Nephron (organoid): ENCODE measurements at regions not wholly inside any gene's neighbourhood (a gene's known extent, or its start where the extent isn't known, plus 50 kb on each side); places are given as distances from the start of the nearest gene placed in this dataset.
A peak's percentile ranks its signal among the peaks of the same experiment; 100 is the strongest.

Experiments
- H3K27ac Mint-ChIP-seq, 3 experiments: 2 replicates each; pipeline ENCODE4 v1.8.0; 2020; ENCODE audit warnings: mixed read lengths in 3 of 3, mild to moderate bottlenecking in 2 of 3, moderate library complexity in 1 of 3
- H3K27me3 Mint-ChIP-seq: 2 replicates; pipeline ENCODE4 v1.8.0; 2021; ENCODE audit warnings: low read depth, mild to moderate bottlenecking, moderate library complexity, mixed read lengths
- H3K36me3 Mint-ChIP-seq: 2 replicates; pipeline ENCODE4 v1.8.0; 2020; ENCODE audit warnings: low read depth, mixed read lengths
- H3K4me1 Mint-ChIP-seq: 2 replicates; pipeline ENCODE4 v1.8.0; 2020; ENCODE audit warnings: mixed read lengths
- H3K4me3 Mint-ChIP-seq, 3 experiments: 2 replicates each; pipeline ENCODE4 v1.8.0; 2020; ENCODE audit warnings: mild to moderate bottlenecking in 3 of 3, mixed read lengths in 3 of 3, moderate library complexity in 2 of 3
- H3K9me3 Mint-ChIP-seq: 2 replicates; pipeline ENCODE4 v1.8.0; 2020; ENCODE audit warnings: mixed read lengths
- CTCF ChIP-seq, 3 experiments: fragments of 200-600 bp; sonication (generic); IDR thresholded peaks; one replicate each; pipeline ENCODE4 v1.5.0; 2021; ENCODE audit warnings: antibody characterized with exemption in 3 of 3; ENCODE audit not compliant: unreplicated experiment in 3 of 3

- H3K36me3 Mint-ChIP-seq: no peaks in the 10 kb centered on the region
Measured at GRCh38 chr9:13580131-13580530, 300.6 kb upstream of the MPDZ start.

GRCh38 chr9:13576101-13576500 is 296.6 kb upstream of the MPDZ start:
- Mint-ChIP-seq H3K27me3 (peaks cover 4% of the 10 kb centered on the region), H3K36me3 (no peaks in the 10 kb centered on the region), H3K9me3 (no peaks in the 10 kb centered on the region), H3K27ac (peak overlapping the region in 2 of 3 experiments; percentile 17 to 18), H3K4me1 (peaks cover 24% of the 10 kb centered on the region), H3K4me3 (no peak overlapping the region)
- no peak for TF ChIP-seq CTCF (IDR thresholded peaks at IDR 0.05; ENCODE audit: unreplicated experiment in 3 of 3)

More at GRCh38 chr9:13580131-13580530, 300.6 kb upstream of the MPDZ start:
- peaks cover 2% of the 10 kb centered on the region for H3K9me3 Mint-ChIP-seq
- no peak for TF ChIP-seq CTCF (IDR thresholded peaks at IDR 0.05; ENCODE audit: unreplicated experiment in 3 of 3)
- H3K4me1 Mint-ChIP-seq: peaks cover 23% of the 10 kb centered on the region
- peak overlapping the region; percentile 37 to 74 (median 66) for H3K27ac Mint-ChIP-seq
- H3K4me3 Mint-ChIP-seq: no peak overlapping the region
- H3K27me3 Mint-ChIP-seq: peaks cover 4% of the 10 kb centered on the region

GRCh38 chr9:13575558-13575957 is 296.1 kb upstream of the MPDZ start:
- peaks cover 25% of the 10 kb centered on the region for H3K4me1 Mint-ChIP-seq
- H3K36me3 Mint-ChIP-seq: no peaks in the 10 kb centered on the region
- H3K4me3 Mint-ChIP-seq: no peak overlapping the region
- TF ChIP-seq CTCF (IDR thresholded peaks at IDR 0.05; ENCODE audit: unreplicated experiment in 3 of 3): no peak
- no peak overlapping the region for H3K27ac Mint-ChIP-seq
- H3K27me3 Mint-ChIP-seq: peaks cover 4% of the 10 kb centered on the region
- H3K9me3 Mint-ChIP-seq: no peaks in the 10 kb centered on the region

GRCh38 chr9:13570068-13570974 is 290.8 kb upstream of the MPDZ start:
- Mint-ChIP-seq H3K36me3 (no peaks in the 10 kb centered on the region), H3K4me1 (peaks cover 43% of the 10 kb centered on the region), H3K9me3 (no peaks in the 10 kb centered on the region), H3K4me3 (no peak overlapping the region), H3K27me3 (no peaks in the 10 kb centered on the region), H3K27ac (peak overlapping the region; percentile 67 to 95 (median 93))
- TF ChIP-seq CTCF (IDR thresholded peaks at IDR 0.05; ENCODE audit: unreplicated experiment in 3 of 3): no peak

- peak overlapping the region in 2 of 3 experiments; percentile 35 to 49 for H3K4me3 Mint-ChIP-seq
- H3K27me3 Mint-ChIP-seq: no peaks in the 10 kb centered on the region
- H3K4me1 Mint-ChIP-seq: peaks cover 40% of the 10 kb centered on the region
- peak overlapping the region; percentile 67 to 95 (median 93) for H3K27ac Mint-ChIP-seq
- H3K9me3 Mint-ChIP-seq: no peaks in the 10 kb centered on the region
- H3K36me3 Mint-ChIP-seq: no peaks in the 10 kb centered on the region
- no peak for TF ChIP-seq CTCF (IDR thresholded peaks at IDR 0.05; ENCODE audit: unreplicated experiment in 3 of 3)
Measured at GRCh38 chr9:13569602-13570067, 290.1 kb upstream of the MPDZ start.
